SH-SY5Y (cell line): ENCODE measurements at regions not wholly inside any gene's neighbourhood (a gene's known extent, or its start where the extent isn't known, plus 50 kb on each side); places are given as distances from the start of the nearest gene placed in this dataset.

Experiments used
- GATA2 ChIP-seq: IDR thresholded peaks from 2 replicates; pipeline ENCODE4 v1.6.1; 2011; ENCODE audit warnings: mild to moderate bottlenecking, low read depth, low read length
- GATA3 ChIP-seq: IDR thresholded peaks from 2 replicates; pipeline ENCODE4 v1.6.1; 2011; ENCODE audit warnings: low read depth, mild to moderate bottlenecking, low read length, moderate library complexity

GRCh38 chr9:109963079-109963478, 183.1 kb downstream of the PALM2AKAP2 start:
- TF ChIP-seq GATA3 (no peak), GATA2 (no peak)

- TF ChIP-seq GATA2 (no peak), GATA3 (no peak)
These were observed 186.8 kb downstream of the PALM2AKAP2 start for GRCh38 chr9:109966643-109967368.

- TF ChIP-seq GATA2 (no peak), GATA3 (no peak)
These were observed 187.9 kb downstream of the PALM2AKAP2 start for GRCh38 chr9:109967651-109968642.

GRCh38 chr9:109969011-109969410, 189.0 kb downstream of the PALM2AKAP2 start:
- TF ChIP-seq GATA2 = no peak
- TF ChIP-seq GATA3 = no peak

GRCh38 chr9:109969573-109970237, 189.7 kb downstream of the PALM2AKAP2 start:
- TF ChIP-seq GATA3 = no peak
- TF ChIP-seq GATA2 = no peak

- TF ChIP-seq GATA2 (no peak), GATA3 (no peak)
These were observed 191.2 kb downstream of the PALM2AKAP2 start for GRCh38 chr9:109971226-109971625.

GRCh38 chr9:109972026-109972882, 192.3 kb downstream of the PALM2AKAP2 start:
- TF ChIP-seq GATA3 (no peak), GATA2 (no peak)

GRCh38 chr9:109973336-109973735, 193.3 kb downstream of the PALM2AKAP2 start:
- TF ChIP-seq GATA3 = no peak
- no peak for TF ChIP-seq GATA2

GRCh38 chr9:109974143-109974917, 194.3 kb downstream of the PALM2AKAP2 start:
- no peak for TF ChIP-seq GATA3
- TF ChIP-seq GATA2 = no peak

GRCh38 chr9:109974918-109975276, 194.9 kb downstream of the PALM2AKAP2 start:
- no peak for TF ChIP-seq GATA2
- TF ChIP-seq GATA3 = no peak

- TF ChIP-seq GATA3 = no peak
These were observed 195.7 kb downstream of the PALM2AKAP2 start for GRCh38 chr9:109975574-109976295.

- no peak for TF ChIP-seq GATA3
- no peak for TF ChIP-seq GATA2
These were observed 196.3 kb downstream of the PALM2AKAP2 start for GRCh38 chr9:109976303-109976702.
